H1 (cell line): ENCODE measurements at regions not wholly inside any gene's neighbourhood (a gene's known extent, or its start where the extent isn't known, plus 50 kb on each side); places are given as distances from the start of the nearest gene placed in this dataset.

Source experiments
- CTCF ChIA-PET: fragments of 300-600 bp; sonication (Branson Sonifier 250); formaldehyde crosslinking; loops from one replicate; lab custom pipeline; 2021; ENCODE audit not compliant: partially characterized antibody; lab: Charles Lee
- POLR2A ChIA-PET: fragments of 300-600 bp; sonication (Branson Sonifier 250); formaldehyde crosslinking; loops from one replicate; lab custom pipeline; 2021; ENCODE audit warnings: inconsistent platforms; ENCODE audit not compliant: partially characterized antibody; lab: Charles Lee
- DNase-seq, 2 experiments: peaks; one replicate each; pipeline versions ENCODE4 v3.0.0 to v3.0.0-alpha.2; 2010 to 2022; ENCODE audit warnings: low spot score in 2 of 2, low read depth in 1 of 2, mixed read lengths in 1 of 2
- FAIRE-seq: peaks from 2 replicates; lab custom pipeline; 2011; peaks lifted over from hg19 to GRCh38; lab: Jason Lieb, UNC
- H2AFZ ChIP-seq: 2 replicates; pipeline ENCODE4 v1.8.1; 2012; ENCODE audit warnings: low read length, inconsistent platforms
- H2AK5ac ChIP-seq: 2 replicates; pipeline ENCODE4 v1.6.1; 2013; ENCODE audit warnings: low read depth, low read length
- H2BK120ac ChIP-seq: replicated peaks from 2 replicates; pipeline ENCODE3; 2013; ENCODE audit warnings: low read depth, low read length, inconsistent platforms
- H2BK12ac ChIP-seq: 2 replicates; pipeline ENCODE4 v1.6.1; 2013; ENCODE audit warnings: low read depth, low read length
- H2BK15ac ChIP-seq: 2 replicates; pipeline ENCODE4 v1.6.1; 2013; ENCODE audit warnings: low read length
- H2BK20ac ChIP-seq: 2 replicates; pipeline ENCODE4 v1.6.1; 2013; ENCODE audit warnings: low read length
- H2BK5ac ChIP-seq: 2 replicates; pipeline ENCODE4 v1.6.1; 2013; ENCODE audit warnings: low read depth, low read length
- H3K14ac ChIP-seq: 2 replicates; pipeline ENCODE4 v1.6.1; 2013; ENCODE audit warnings: inconsistent platforms; ENCODE audit not compliant: insufficient read length
- H3K18ac ChIP-seq: 2 replicates; pipeline ENCODE4 v1.6.1; 2013; ENCODE audit warnings: low read length; ENCODE audit errors: extremely low read depth
- H3K23ac ChIP-seq: 2 replicates; pipeline ENCODE4 v1.6.1; 2013; ENCODE audit warnings: inconsistent platforms; ENCODE audit not compliant: insufficient read length
- H3K23me2 ChIP-seq: 2 replicates; pipeline ENCODE4 v1.6.1; 2013; ENCODE audit warnings: low read depth, low read length
- H3K27ac ChIP-seq: 2 replicates; pipeline ENCODE4 v1.6.1; 2011; ENCODE audit warnings: low read depth, low read length, inconsistent platforms
- H3K27me3 ChIP-seq, 4 experiments: replicated peaks in 1 of 4; 1 replicate in 1 of 4; 2 replicates in 3 of 4; pipeline versions ENCODE4 v1.6.1 to v1.8.1; 2011 to 2013; ENCODE audit warnings: low read length in 3 of 4, mild to moderate bottlenecking in 3 of 4, inconsistent platforms in 2 of 4, mixed read lengths in 2 of 4, moderate library complexity in 1 of 4; ENCODE audit not compliant: control insufficient read depth in 3 of 4, insufficient read depth in 3 of 4; ENCODE audit errors: extremely low read depth in 1 of 4
- H3K36me3 ChIP-seq, 4 experiments: 2 replicates each; pipeline versions ENCODE4 v1.6.1 to v1.8.1; 2011 to 2013; ENCODE audit warnings: mild to moderate bottlenecking in 4 of 4, low read length in 3 of 4, moderate library complexity in 2 of 4, control low read depth in 1 of 4, inconsistent platforms in 1 of 4; ENCODE audit not compliant: insufficient read depth in 4 of 4, control insufficient read depth in 2 of 4
- H3K4ac ChIP-seq: replicated peaks from 2 replicates; pipeline ENCODE3; 2013; ENCODE audit warnings: low read length, low read depth, mixed read lengths, inconsistent platforms; ENCODE audit not compliant: insufficient read length
- H3K4me1 ChIP-seq, 4 experiments: replicated peaks in 1 of 4; 1 replicate in 1 of 4; 2 replicates in 3 of 4; pipeline versions ENCODE4 v1.6.1 to v1.8.1; 2011 to 2013; ENCODE audit warnings: low read length in 3 of 4, inconsistent platforms in 2 of 4, mixed read lengths in 1 of 4; ENCODE audit not compliant: insufficient read depth in 4 of 4, control insufficient read depth in 3 of 4
- H3K4me2 ChIP-seq, 2 experiments: 2 replicates each; pipeline versions ENCODE4 v1.6.1 to v1.8.1; 2011 to 2013; ENCODE audit warnings: low read depth in 2 of 2, low read length in 2 of 2, control low read depth in 1 of 2, inconsistent platforms in 1 of 2, mild to moderate bottlenecking in 1 of 2; ENCODE audit not compliant: insufficient read depth in 1 of 2
- H3K4me3 ChIP-seq, 4 experiments: fragments of 200-600, 300-600 bp in 1 of 4; sonication (generic), shearing (Covaris generic), sonication (Bioruptor Twin) in 1 of 4; 2 replicates each; pipeline versions ENCODE4 v1.5.1 to v1.8.1; 2011 to 2016; ENCODE audit warnings: low read length in 4 of 4, low read depth in 3 of 4, control low read depth in 2 of 4, inconsistent platforms in 2 of 4, mild to moderate bottlenecking in 2 of 4, mixed read lengths in 1 of 4, moderate library complexity in 1 of 4; ENCODE audit not compliant: insufficient read depth in 2 of 4; ENCODE audit errors: extremely low read depth in 1 of 4
- H3K56ac ChIP-seq: replicated peaks from 2 replicates; pipeline ENCODE3; 2013; ENCODE audit warnings: low read depth, mild to moderate bottlenecking, mixed read lengths, low read length, inconsistent platforms; ENCODE audit not compliant: insufficient read length
- H3K79me1 ChIP-seq: 2 replicates; pipeline ENCODE4 v1.6.1; 2013; ENCODE audit warnings: low read depth, low read length, control low read depth
- H3K79me2 ChIP-seq, 2 experiments: 2 replicates each; pipeline versions ENCODE4 v1.6.1 to v1.8.1; 2012 to 2013; ENCODE audit warnings: low read length in 2 of 2, mild to moderate bottlenecking in 2 of 2, inconsistent platforms in 1 of 2; ENCODE audit not compliant: insufficient read depth in 2 of 2, control insufficient read depth in 1 of 2
- H3K9ac ChIP-seq, 4 experiments: replicated peaks in 1 of 4; 1 replicate in 1 of 4; 2 replicates in 3 of 4; pipeline versions ENCODE4 v1.6.1 to v1.8.1; 2011 to 2013; ENCODE audit warnings: low read depth in 3 of 4, low read length in 3 of 4, control low read depth in 2 of 4, mild to moderate bottlenecking in 2 of 4, moderate library complexity in 2 of 4, inconsistent platforms in 1 of 4; ENCODE audit errors: extremely low read depth in 1 of 4
- H3K9me3 ChIP-seq, 2 experiments: 2 replicates each; pipeline versions ENCODE4 v1.6.1 to v1.8.1; 2012 to 2013; ENCODE audit warnings: mild to moderate bottlenecking in 2 of 2, moderate library complexity in 2 of 2, control low read depth in 1 of 2, inconsistent platforms in 1 of 2, low read depth in 1 of 2, low read length in 1 of 2, mixed read lengths in 1 of 2; ENCODE audit not compliant: insufficient read depth in 2 of 2
- H4K20me1 ChIP-seq, 2 experiments: replicated peaks in 1 of 2; 2 replicates each; pipeline versions ENCODE3 to v1.8.1; 2011 to 2013; ENCODE audit warnings: inconsistent platforms in 2 of 2, low read length in 2 of 2, mild to moderate bottlenecking in 1 of 2; ENCODE audit not compliant: insufficient read depth in 2 of 2, control insufficient read depth in 1 of 2
- H4K5ac ChIP-seq: 2 replicates; pipeline ENCODE4 v1.6.1; 2013; ENCODE audit warnings: low read length, low read depth, mixed read lengths, inconsistent platforms; ENCODE audit not compliant: insufficient read length
- H4K8ac ChIP-seq: 2 replicates; pipeline ENCODE4 v1.8.0; 2013; ENCODE audit warnings: mild to moderate bottlenecking, moderate library complexity, low read length, inconsistent platforms; ENCODE audit not compliant: insufficient read depth; ENCODE audit errors: extremely low read depth
- H4K91ac ChIP-seq: replicated peaks from 2 replicates; pipeline ENCODE3; 2013; ENCODE audit warnings: low read length, mixed read lengths, inconsistent platforms; ENCODE audit not compliant: insufficient read length
- ASH2L ChIP-seq: fragments of 200-600, 300-600 bp; sonication (generic); IDR thresholded peaks from one replicate; pipeline ENCODE4 v1.7.1; 2017; ENCODE audit warnings: low read length
- CEBPB ChIP-seq: IDR thresholded peaks from 2 replicates; pipeline ENCODE4 v1.6.1; 2012; ENCODE audit warnings: low read depth, low read length
- EGR1 ChIP-seq: IDR thresholded peaks from 2 replicates; pipeline ENCODE4 v1.6.1; 2011; ENCODE audit warnings: low read depth, low read length, borderline replicate concordance
- HDAC2 ChIP-seq, 2 experiments: fragments of 300-600 bp in 1 of 2; sonication (generic) in 1 of 2; IDR thresholded peaks; 2 replicates each; pipeline ENCODE4 v1.6.1; 2011 to 2012; ENCODE audit warnings: low read depth in 2 of 2, low read length in 2 of 2, mild to moderate bottlenecking in 2 of 2, moderate library complexity in 2 of 2, borderline replicate concordance in 1 of 2, inconsistent platforms in 1 of 2
- RXRA ChIP-seq: IDR thresholded peaks from 2 replicates; pipeline ENCODE4 v1.6.1; 2011; ENCODE audit warnings: low read depth, mild to moderate bottlenecking, low read length, moderate library complexity; ENCODE audit not compliant: insufficient read depth
- SAP30 ChIP-seq: fragments of 300-600 bp; sonication (generic); IDR thresholded peaks from 2 replicates; pipeline ENCODE4 v1.7.1; 2012; ENCODE audit warnings: low read length, moderate library complexity, mild to moderate bottlenecking, inconsistent platforms; ENCODE audit not compliant: insufficient read depth, insufficient replicate concordance
- SIN3A ChIP-seq, 2 experiments: IDR thresholded peaks in 1 of 2; conservative IDR thresholded peaks in 1 of 2; 2 replicates each; pipeline ENCODE4 v1.6.1; 2011 to 2012; ENCODE audit warnings: low read length in 2 of 2, improper control_type of control experiment in 1 of 2, low read depth in 1 of 2, mild to moderate bottlenecking in 1 of 2
- TAF7 ChIP-seq: optimal IDR thresholded peaks from 2 replicates; pipeline ENCODE3; 2011; ENCODE audit warnings: low read depth, mild to moderate bottlenecking, inconsistent platforms, low read length, moderate library complexity, borderline replicate concordance
- TCF12 ChIP-seq: IDR thresholded peaks from 2 replicates; pipeline ENCODE4 v1.6.1; 2011; ENCODE audit warnings: low read depth, mild to moderate bottlenecking, low read length
- YY1 ChIP-seq: IDR thresholded peaks from 2 replicates; pipeline ENCODE4 v1.6.1; 2011; ENCODE audit warnings: low read depth, mild to moderate bottlenecking, low read length
- ZNF274 ChIP-seq: IDR thresholded peaks from 2 replicates; pipeline ENCODE4 v1.7.0; 2012; ENCODE audit warnings: low read length, borderline replicate concordance; ENCODE audit errors: extremely low read depth
- WGBS, 2 experiments: shearing (Covaris generic) in 1 of 2; methylation state at CpG; one replicate each; pipeline versions ENCODE4 v1.1.6 to v1.1.7; 2013 to 2015; ENCODE audit warnings: low lambda C conversion rate in 2 of 2, mixed read lengths in 2 of 2, inconsistent platforms in 1 of 2, low coverage in 1 of 2, missing lambda C conversion rate in 1 of 2; ENCODE audit not compliant: insufficient replicate concordance in 2 of 2, insufficient coverage in 1 of 2, insufficient read length in 1 of 2; ENCODE audit errors: extremely low coverage in 1 of 2, missing lambda C conversion rate in 1 of 2; 5-methylcytosine and 5-hydroxymethylcytosine counted together
- TF ChIP-seq, protein P1 (sequence below): IDR thresholded peaks from 2 replicates; pipeline ENCODE4 v1.6.1; 2012; ENCODE audit warnings: inconsistent platforms

DNA sequence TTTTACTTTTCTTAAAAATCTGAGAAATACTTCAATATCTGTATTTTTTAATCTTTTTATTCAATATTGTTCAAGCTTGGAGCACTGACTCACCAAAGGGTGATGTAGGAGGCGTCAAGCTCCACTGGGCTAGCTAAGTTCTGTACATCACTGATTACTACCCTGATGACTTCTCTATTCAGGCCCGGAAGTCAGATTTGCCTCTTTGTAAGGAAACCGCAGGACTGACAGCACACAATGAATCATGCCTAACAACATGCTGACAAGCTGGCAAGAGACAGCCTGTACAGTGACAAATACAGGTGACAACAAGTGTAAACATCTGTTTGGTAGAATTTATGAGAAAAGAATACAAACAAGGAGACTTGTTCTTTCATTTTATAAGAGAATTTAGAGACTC lies 627.9 kb upstream of the RORB start:
- ChIA-PET CTCF (interaction anchor here (0.9 kb wide), 1 partner anchor 224 kb away, joined by 3 read pairs; no protein-coding TSS in a partner anchor), POLR2A (interaction anchor here (1.1 kb wide), 1 partner anchor 23 kb away, joined by 3 read pairs; no protein-coding TSS in a partner anchor)
- no peak overlapping the region for H3K56ac ChIP-seq
- no peak overlapping the region for H2BK12ac ChIP-seq
- no peak overlapping the region for H2AFZ ChIP-seq
- no peaks in the 10 kb centered on the region for H3K36me3 ChIP-seq
- H2BK15ac ChIP-seq, result no peak overlapping the region
- H3K27ac ChIP-seq, result no peak overlapping the region
- no peak overlapping the region for H3K14ac ChIP-seq
- WGBS, 2 experiments, result 86% methylated on average over 3 of the region's 3 CpGs; no CpG with 5 or more reads in 1 of the 2 experiments
- H2BK120ac ChIP-seq, result no peak overlapping the region
- no peak overlapping the region for H3K4me2 ChIP-seq
- TF ChIP-seq YY1 (no peak), ZNF274 (no peak), ASH2L (no peak), TCF12 (no peak), HDAC2 (IDR thresholded peaks at IDR 0.05; ENCODE audit: borderline replicate concordance in 1 of 2, low read depth in 2 of 2, low read length in 2 of 2) (no peak), SAP30 (no peak), SIN3A (conservative IDR thresholded peaks at IDR 0.05 in 1 of 2, IDR thresholded peaks at IDR 0.05 in 1 of 2; ENCODE audit: low read depth in 1 of 2, low read length in 2 of 2) (no peak), CEBPB (no peak), TAF7 (no peak), EGR1 (no peak), RXRA (no peak)
- TF ChIP-seq, protein P1, sequence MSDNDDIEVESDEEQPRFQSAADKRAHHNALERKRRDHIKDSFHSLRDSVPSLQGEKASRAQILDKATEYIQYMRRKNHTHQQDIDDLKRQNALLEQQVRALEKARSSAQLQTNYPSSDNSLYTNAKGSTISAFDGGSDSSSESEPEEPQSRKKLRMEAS, result no peak
- H4K91ac ChIP-seq, result no peak overlapping the region
- H2BK5ac ChIP-seq, result no peak overlapping the region
- H3K4me1 ChIP-seq, result no peaks in the 10 kb centered on the region
- H2BK20ac ChIP-seq, result no peak overlapping the region
- no peak overlapping the region for H4K5ac ChIP-seq
- no peak overlapping the region for H2AK5ac ChIP-seq
- H3K79me1 ChIP-seq, result no peaks in the 10 kb centered on the region
- H3K23me2 ChIP-seq, result no peaks in the 10 kb centered on the region
- no peak overlapping the region for H3K4me3 ChIP-seq
- H3K79me2 ChIP-seq, result no peaks in the 10 kb centered on the region
- H3K4ac ChIP-seq, result no peak overlapping the region
- FAIRE-seq (no peak), DNase-seq (no peak)
- H3K23ac ChIP-seq, result no peak overlapping the region
- no peaks in the 10 kb centered on the region for H3K9me3 ChIP-seq
- H3K9ac ChIP-seq, result no peak overlapping the region
- no peak overlapping the region for H4K8ac ChIP-seq
- H3K18ac ChIP-seq, result no peak overlapping the region
- H4K20me1 ChIP-seq, result no peaks in the 10 kb centered on the region
- no peaks in the 10 kb centered on the region for H3K27me3 ChIP-seq
